HFF-Myc (cell line): ENCODE measurements at regions not wholly inside any gene's neighbourhood (a gene's known extent, or its start where the extent isn't known, plus 50 kb on each side); places are given as distances from the start of the nearest gene placed in this dataset.

ENCODE experiments used
- DNase-seq: peaks from one replicate; pipeline ENCODE4 v3.0.0-alpha.2; 2011; ENCODE audit warnings: low read depth; ENCODE audit errors: extremely low read depth
- H3K4me3 ChIP-seq: replicated peaks from 2 replicates; pipeline ENCODE4 v1.5.1; 2011; ENCODE audit warnings: low read depth, mild to moderate bottlenecking, control low read depth, low read length
- TF ChIP-seq, protein P1 (sequence below): IDR thresholded peaks from 2 replicates; pipeline ENCODE4 v1.5.1; 2012; ENCODE audit warnings: mild to moderate bottlenecking, low read depth, low read length, control low read depth; ENCODE audit errors: missing control alignments

DNA sequence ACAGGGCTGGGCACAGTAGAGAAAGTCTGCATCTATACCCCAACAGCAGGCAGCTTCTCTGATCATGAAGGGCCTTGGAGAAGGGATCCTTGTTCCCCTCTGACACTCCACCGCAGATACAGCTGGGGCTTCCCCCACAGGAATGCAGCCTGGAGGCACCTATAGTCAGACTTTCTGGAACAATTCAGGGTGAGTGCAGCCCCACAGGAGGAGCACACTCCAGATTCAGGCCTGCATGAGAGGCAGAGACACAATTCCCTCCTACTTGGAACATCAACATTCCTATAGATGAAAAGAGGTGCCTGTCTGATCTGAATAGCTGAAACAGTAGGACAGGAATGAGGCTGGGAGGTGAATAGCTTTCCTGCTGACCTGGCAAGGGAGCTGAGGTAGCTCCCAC is 1298.0 kb upstream of the CNTN5 start:
- TF ChIP-seq, protein P1, sequence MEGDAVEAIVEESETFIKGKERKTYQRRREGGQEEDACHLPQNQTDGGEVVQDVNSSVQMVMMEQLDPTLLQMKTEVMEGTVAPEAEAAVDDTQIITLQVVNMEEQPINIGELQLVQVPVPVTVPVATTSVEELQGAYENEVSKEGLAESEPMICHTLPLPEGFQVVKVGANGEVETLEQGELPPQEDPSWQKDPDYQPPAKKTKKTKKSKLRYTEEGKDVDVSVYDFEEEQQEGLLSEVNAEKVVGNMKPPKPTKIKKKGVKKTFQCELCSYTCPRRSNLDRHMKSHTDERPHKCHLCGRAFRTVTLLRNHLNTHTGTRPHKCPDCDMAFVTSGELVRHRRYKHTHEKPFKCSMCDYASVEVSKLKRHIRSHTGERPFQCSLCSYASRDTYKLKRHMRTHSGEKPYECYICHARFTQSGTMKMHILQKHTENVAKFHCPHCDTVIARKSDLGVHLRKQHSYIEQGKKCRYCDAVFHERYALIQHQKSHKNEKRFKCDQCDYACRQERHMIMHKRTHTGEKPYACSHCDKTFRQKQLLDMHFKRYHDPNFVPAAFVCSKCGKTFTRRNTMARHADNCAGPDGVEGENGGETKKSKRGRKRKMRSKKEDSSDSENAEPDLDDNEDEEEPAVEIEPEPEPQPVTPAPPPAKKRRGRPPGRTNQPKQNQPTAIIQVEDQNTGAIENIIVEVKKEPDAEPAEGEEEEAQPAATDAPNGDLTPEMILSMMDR: no peak
- no peak overlapping the region for H3K4me3 ChIP-seq
- no peak for DNase-seq

DNA sequence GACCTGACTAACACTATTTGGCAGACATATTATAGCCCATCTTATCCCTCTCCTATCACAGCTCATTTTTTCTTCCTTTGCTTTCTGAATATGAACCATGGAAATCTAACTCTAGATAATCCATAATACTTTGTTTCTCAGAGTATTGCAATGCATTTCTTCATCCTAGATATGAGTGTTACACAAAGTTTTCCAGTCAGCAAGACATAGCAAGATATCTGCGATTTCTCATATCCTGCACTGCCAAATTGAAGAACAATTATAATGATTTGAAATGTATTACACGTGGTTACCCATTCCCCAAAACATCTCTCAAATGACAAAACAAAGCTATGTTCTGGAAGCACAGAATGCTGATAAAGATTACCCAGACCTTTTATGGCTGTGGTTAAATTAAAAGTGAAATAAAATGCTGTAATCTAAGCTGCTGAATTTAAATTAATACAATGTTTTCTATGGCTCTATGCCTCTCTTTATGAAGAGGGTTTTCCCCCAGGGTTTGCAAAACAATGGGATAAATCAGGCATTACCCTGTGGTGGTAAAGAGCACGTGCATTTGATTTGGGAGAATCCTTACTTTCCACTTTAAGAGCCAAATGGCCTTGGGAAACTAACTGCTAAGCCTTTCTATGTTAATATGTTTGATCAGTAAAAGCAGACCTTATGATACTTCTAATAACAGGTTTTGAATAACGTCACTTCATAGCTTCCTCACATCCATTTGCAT is 1291.0 kb upstream of the CNTN5 start:
- H3K4me3 ChIP-seq: no peak overlapping the region
- TF ChIP-seq, protein P1: no peak
- no peak for DNase-seq

DNA sequence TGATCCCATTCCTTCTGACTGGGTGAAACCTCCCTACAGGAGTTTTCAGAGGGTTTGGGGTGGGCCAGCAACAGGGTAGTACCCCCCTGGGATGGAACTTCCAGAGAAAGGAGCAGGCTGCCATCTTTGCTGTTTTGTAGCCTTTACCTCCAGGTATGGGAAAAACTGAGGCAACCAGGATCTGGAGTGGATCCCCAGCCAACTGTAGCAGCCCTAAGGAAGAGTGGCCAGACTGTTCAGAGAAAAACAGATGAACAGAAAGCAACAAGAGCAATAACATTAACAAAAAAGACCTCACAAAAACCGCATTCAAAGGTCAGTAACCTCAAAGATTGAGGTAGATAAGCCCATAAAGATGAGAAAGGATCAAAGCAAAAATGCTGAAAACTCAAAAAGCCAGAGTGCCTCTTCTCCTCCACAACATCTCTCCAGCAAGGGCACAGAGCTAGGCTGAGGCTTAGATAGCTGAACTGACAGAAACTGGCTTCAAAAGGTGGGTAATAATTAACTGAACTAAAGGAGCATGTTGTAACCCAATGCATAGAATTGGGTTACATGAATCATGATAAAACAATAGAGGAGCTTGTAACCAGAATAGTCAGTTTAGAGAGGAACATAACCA is 1288.6 kb upstream of the CNTN5 start:
- DNase-seq: no peak
- H3K4me3 ChIP-seq: no peak overlapping the region
- TF ChIP-seq, protein P1: no peak

DNA sequence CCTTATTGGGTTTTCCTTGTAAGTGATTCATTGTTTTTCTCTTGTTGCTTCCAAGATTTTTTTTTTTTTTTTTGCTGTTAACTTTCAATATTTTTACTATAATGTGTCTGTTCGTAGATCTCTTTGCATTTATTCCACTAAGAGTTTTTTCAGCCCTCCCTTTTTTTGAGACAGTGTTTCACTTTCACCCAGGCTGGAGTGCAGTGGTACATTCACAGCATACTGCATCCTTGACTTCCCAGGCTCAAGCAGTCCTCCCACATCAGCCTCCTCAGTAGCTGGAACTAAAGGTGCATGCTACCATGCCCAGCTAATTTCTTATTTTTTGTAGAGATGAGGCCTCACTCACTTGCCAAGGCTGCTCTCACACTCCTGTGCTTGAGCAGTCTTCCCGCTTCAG is 1282.0 kb upstream of the CNTN5 start:
- TF ChIP-seq, protein P1: no peak
- DNase-seq: no peak
- H3K4me3 ChIP-seq: no peak overlapping the region

DNA sequence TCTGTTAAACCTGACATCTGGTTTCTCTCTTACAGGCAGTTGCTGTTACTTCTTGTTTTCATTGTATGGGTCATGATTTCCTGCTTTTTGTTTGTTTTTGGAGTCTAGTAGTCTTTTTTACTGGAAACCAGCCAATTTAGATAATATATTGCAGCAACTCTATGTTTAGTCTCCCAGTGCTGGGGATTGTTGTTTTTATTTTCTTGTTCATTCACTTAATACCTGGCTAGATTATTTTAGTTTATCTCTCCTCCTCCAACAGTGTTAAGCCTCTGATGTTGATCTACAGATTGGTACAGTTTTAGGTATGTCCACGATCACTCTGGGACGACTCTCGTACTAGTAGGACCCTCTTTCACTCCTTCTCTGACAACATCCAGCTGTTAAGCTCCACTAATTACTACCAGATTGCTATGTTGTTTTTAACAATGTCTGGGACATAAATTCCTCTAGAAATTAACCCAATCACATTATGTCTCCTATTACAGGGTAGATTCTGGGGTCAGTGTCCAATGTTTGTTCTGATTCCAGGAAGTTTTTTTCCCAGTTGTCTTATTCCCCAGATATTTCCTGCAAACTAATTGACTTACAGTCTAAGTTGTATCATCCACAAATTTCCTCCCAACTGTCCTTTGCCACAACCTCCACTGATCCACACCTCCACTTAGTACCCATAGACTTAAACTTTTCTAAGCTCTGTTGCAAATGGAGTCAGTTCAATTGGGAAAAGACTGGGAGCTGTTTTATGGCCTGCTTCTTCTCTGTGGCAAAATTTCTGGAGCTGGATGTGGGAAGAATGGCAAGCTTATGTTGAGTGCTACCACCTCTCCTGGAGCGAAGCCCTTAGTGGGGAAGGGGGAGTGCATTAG is 1280.6 kb upstream of the CNTN5 start:
- no peak for DNase-seq
- H3K4me3 ChIP-seq: no peak overlapping the region
- TF ChIP-seq, protein P1: no peak

DNA sequence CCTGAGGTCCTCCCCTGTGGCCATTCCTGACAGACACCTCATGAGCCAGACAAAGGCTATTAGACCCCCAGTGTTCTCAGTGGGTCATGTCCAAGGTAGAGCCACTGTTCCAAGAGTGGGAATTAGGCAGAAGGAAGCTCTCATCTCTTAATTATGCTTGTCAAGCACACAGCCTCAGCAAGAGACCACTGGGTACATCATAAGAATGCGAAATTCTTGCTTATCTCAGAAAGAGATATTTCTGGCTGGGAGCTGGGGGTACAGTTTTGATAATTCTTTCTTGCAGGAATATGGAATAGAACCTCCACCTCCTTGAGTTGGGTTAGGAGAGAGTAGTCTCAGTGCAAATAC is 1280.0 kb upstream of the CNTN5 start:
- TF ChIP-seq, protein P1: no peak
- no peak for DNase-seq
- no peak overlapping the region for H3K4me3 ChIP-seq
